ENCODE measurements at regions not wholly inside any gene's neighbourhood (a gene's known extent, or its start where the extent isn't known, plus 50 kb on each side); places are given as distances from the start of the nearest gene placed in this dataset.

GRCh38 chr1:234710381-234710780 is 100.4 kb upstream of the IRF2BP2 start:
- TF ChIP-seq POLR2A (IDR thresholded peaks at IDR 0.05) (no peak), CTCF (IDR thresholded peaks at IDR 0.05) (no peak), POLR2AphosphoS5 (IDR thresholded peaks at IDR 0.05) (no peak)

Measured in breast epithelium (tissue), 3 donors.